WERI-Rb-1 (cell line): ENCODE measurements at regions not wholly inside any gene's neighbourhood (a gene's known extent, or its start where the extent isn't known, plus 50 kb on each side); places are given as distances from the start of the nearest gene placed in this dataset.

Experiments
- DNase-seq: peaks from one replicate; pipeline ENCODE4 v3.0.0-alpha.2; 2020
- H3K27ac ChIP-seq: fragments of 250-450 bp; sonication (Bioruptor Pico); 2 replicates; pipeline ENCODE4 v1.5.1; 2020; ENCODE audit warnings: mild to moderate bottlenecking, moderate library complexity
- H3K27me3 ChIP-seq: fragments of 250-450 bp; sonication (Bioruptor Pico); 2 replicates; pipeline ENCODE4 v1.5.1; 2021; ENCODE audit warnings: mild to moderate bottlenecking, low read depth, moderate library complexity; ENCODE audit not compliant: insufficient read depth, severe bottlenecking
- H3K36me3 ChIP-seq: fragments of 250-450 bp; sonication (Bioruptor Pico); 2 replicates; pipeline ENCODE4 v1.5.1; 2020; ENCODE audit warnings: mild to moderate bottlenecking, moderate library complexity
- H3K4me3 ChIP-seq: 2 replicates; pipeline ENCODE4 v1.5.1; 2011; ENCODE audit warnings: low read depth, mild to moderate bottlenecking, control low read depth, low read length
- H3K9me3 ChIP-seq: fragments of 250-450 bp; sonication (Bioruptor Pico); 2 replicates; pipeline ENCODE4 v1.5.1; 2021; ENCODE audit warnings: mild to moderate bottlenecking, moderate library complexity; ENCODE audit not compliant: severe bottlenecking
- CTCF ChIP-seq: IDR thresholded peaks from 2 replicates; pipeline ENCODE4 v1.5.1; 2011; ENCODE audit warnings: low read depth, mild to moderate bottlenecking, control low read depth, inconsistent platforms, low read length

- no peak overlapping the region for H3K27ac ChIP-seq
- H3K9me3 ChIP-seq: no peaks in the 10 kb centered on the region
- H3K27me3 ChIP-seq: no peaks in the 10 kb centered on the region
- no peaks in the 10 kb centered on the region for H3K36me3 ChIP-seq
- no peak for DNase-seq
- TF ChIP-seq CTCF: no peak
- no peak overlapping the region for H3K4me3 ChIP-seq
These were observed 467.1 kb upstream of the ST8SIA4 start for GRCh38 chr5:101370181-101370580.

GRCh38 chr5:101364469-101364868, 461.4 kb upstream of the ST8SIA4 start:
- no peaks in the 10 kb centered on the region for H3K9me3 ChIP-seq
- no peak for TF ChIP-seq CTCF
- no peak overlapping the region for H3K27ac ChIP-seq
- H3K27me3 ChIP-seq: no peaks in the 10 kb centered on the region
- DNase-seq: no peak
- no peak overlapping the region for H3K4me3 ChIP-seq
- no peaks in the 10 kb centered on the region for H3K36me3 ChIP-seq

GRCh38 chr5:101362067-101362466, 459.0 kb upstream of the ST8SIA4 start:
- Histone ChIP-seq H3K9me3 (no peaks in the 10 kb centered on the region), H3K36me3 (no peaks in the 10 kb centered on the region), H3K27ac (no peak overlapping the region), H3K27me3 (no peaks in the 10 kb centered on the region), H3K4me3 (no peak overlapping the region)
- no peak for TF ChIP-seq CTCF
- no peak for DNase-seq

GRCh38 chr5:101346906-101347305, 443.8 kb upstream of the ST8SIA4 start:
- Histone ChIP-seq H3K27me3 (no peaks in the 10 kb centered on the region), H3K27ac (no peak overlapping the region), H3K36me3 (no peaks in the 10 kb centered on the region), H3K4me3 (no peak overlapping the region), H3K9me3 (no peaks in the 10 kb centered on the region)
- DNase-seq: no peak
- TF ChIP-seq CTCF: no peak

GRCh38 chr5:101346447-101346846, 443.4 kb upstream of the ST8SIA4 start:
- Histone ChIP-seq H3K36me3 (no peaks in the 10 kb centered on the region), H3K9me3 (no peaks in the 10 kb centered on the region), H3K27ac (no peak overlapping the region), H3K4me3 (no peak overlapping the region), H3K27me3 (no peaks in the 10 kb centered on the region)
- no peak for TF ChIP-seq CTCF
- no peak for DNase-seq

GRCh38 chr5:101338226-101338625, 435.1 kb upstream of the ST8SIA4 start:
- no peaks in the 10 kb centered on the region for H3K27me3 ChIP-seq
- DNase-seq: no peak
- H3K27ac ChIP-seq: no peak overlapping the region
- H3K4me3 ChIP-seq: no peak overlapping the region
- H3K36me3 ChIP-seq: no peaks in the 10 kb centered on the region
- TF ChIP-seq CTCF: no peak
- H3K9me3 ChIP-seq: no peaks in the 10 kb centered on the region
